SH-SY5Y (cell line): ENCODE measurements at regions not wholly inside any gene's neighbourhood (a gene's known extent, or its start where the extent isn't known, plus 50 kb on each side); places are given as distances from the start of the nearest gene placed in this dataset.

Experiments used
- GATA2 ChIP-seq: IDR thresholded peaks from 2 replicates; pipeline ENCODE4 v1.6.1; 2011; ENCODE audit warnings: mild to moderate bottlenecking, low read depth, low read length
- GATA3 ChIP-seq: IDR thresholded peaks from 2 replicates; pipeline ENCODE4 v1.6.1; 2011; ENCODE audit warnings: low read depth, mild to moderate bottlenecking, low read length, moderate library complexity

- TF ChIP-seq GATA2 (no peak), GATA3 (no peak)
Measured at GRCh38 chr11:95418916-95419315, 187.9 kb upstream of the SESN3 start.
